T-helper 1 cell (primary cell): ENCODE measurements at regions not wholly inside any gene's neighbourhood (a gene's known extent, or its start where the extent isn't known, plus 50 kb on each side); places are given as distances from the start of the nearest gene placed in this dataset.
"Not testable (repeated sequence)": the region's sequence is repeated elsewhere in the genome, so short reads cannot be mapped to it uniquely, and the experiment has no call there.

Source experiments
- DNase-seq, 5 donors: peaks; one replicate each; pipeline ENCODE4 v3.0.0-alpha.2; 2012 to 2020

- DNase-seq, result no peak
Observed at GRCh38 chr5:111859031-111859430, 102.0 kb upstream of the NREP start.

GRCh38 chr5:111857623-111858022, 100.6 kb upstream of the NREP start:
- no peak for DNase-seq

DNA sequence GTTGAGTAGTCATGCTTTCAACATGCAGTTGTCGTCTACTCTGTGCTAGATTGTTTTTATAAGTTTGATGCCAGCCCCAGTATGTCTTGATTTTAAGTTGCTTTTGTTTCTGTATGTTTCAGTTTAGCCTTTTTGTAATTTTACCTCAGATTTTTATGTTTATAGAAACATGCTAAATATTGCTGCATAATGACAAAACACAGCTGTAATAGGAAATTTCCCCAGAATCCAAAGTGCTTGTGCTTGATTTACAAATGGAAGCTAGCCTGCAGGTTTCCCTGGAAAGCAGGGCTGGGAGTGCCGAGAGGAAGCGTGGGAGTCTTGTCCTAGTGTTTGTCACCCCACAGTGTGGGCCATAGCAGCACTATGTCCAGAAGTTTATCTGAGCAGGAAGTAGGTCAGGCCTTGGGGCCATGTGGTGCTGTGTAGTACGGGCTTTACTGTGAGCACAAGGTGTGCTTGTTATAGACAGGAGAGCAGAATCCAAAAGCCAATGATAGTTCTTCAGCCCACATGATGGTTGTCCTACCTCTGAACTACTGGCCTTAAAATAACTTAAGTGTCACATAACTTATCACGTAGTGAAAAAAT, 100.0 kb upstream of the NREP start:
- no peak for DNase-seq

DNA sequence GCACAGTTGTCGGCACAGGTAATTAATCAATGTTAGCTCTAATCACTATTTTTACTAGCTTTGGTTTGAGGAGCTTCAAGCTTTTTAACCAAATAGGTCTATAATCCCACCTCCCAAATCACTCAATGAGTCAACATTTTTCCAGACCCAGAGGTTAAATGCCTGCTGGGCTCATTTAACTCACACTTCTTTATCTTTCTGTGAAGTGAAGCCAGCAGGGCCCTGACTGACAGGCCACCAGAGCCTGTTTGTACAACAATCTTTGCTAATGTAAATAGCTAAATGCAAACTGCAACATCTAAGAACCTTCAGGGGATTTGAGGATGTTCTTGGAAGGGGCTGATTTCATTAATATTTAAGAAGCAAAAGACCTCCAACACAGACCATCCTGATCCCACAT, 98.4 kb upstream of the NREP start:
- no peak for DNase-seq

DNA sequence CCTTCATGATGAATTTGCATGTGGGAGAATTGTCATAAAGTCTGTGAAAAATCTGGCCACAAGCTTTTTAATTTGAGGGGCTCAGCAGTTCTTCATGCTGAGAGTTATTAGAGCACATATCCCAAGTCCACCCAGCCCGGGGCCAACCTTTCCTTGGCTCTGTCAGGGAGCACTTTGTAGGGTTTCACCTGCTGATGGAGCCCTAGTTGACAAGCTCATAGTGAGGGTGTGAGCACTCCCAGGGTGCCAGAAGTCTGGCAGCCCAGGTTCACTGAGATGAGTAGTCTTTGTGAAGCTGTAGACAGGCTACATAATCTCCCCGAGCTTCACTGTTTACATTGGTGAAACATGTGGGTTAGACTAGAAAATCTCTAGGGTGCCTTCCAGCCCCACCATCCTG, 97.2 kb upstream of the NREP start:
- DNase-seq, result no peak

- no peak for DNase-seq
Observed at GRCh38 chr5:111853748-111854147, 96.8 kb upstream of the NREP start.

GRCh38 chr5:111851631-111852548, 94.9 kb upstream of the NREP start:
- DNase-seq, result no peak

GRCh38 chr5:111848476-111848875, 91.5 kb upstream of the NREP start:
- no peak for DNase-seq

DNA sequence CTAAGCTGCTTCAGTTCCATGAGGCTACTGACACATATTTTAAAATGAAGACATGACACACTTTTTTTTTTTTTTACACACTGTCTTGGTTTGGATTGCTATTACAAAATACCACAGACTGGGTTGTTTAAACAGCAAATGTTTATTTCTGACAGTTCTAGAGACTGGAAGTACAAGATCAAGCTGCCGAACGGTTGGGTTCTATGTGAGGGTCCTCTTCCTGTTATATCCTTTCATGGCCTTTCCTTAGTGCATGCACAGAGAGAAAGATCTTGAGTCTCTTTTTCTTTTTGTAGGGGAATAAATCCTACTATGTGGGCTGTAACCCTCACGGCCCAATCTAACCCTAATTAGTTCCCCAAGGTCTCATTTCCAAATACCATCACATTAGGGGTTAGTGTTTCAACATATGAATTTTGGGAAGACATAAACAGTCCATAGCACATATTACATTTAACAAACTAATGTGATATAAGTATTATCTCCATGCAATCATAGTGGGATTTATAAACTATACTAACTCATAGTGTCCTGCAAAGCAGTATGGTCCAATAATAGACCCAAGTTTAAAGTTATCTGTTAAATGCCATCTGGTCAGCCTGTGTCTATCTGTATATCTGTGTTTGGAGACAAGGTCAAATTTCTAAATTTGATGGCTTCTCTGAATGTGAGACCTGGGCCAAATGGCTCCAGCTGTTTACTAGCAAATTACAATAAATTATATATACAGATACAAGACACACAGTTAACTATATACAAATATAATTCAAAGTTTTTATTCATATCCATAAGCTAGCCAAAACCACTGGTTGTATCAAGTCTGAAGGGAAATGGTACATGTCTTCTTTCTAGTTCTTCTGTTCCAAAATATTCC, 90.3 kb upstream of the NREP start:
- DNase-seq, result no peak

DNA sequence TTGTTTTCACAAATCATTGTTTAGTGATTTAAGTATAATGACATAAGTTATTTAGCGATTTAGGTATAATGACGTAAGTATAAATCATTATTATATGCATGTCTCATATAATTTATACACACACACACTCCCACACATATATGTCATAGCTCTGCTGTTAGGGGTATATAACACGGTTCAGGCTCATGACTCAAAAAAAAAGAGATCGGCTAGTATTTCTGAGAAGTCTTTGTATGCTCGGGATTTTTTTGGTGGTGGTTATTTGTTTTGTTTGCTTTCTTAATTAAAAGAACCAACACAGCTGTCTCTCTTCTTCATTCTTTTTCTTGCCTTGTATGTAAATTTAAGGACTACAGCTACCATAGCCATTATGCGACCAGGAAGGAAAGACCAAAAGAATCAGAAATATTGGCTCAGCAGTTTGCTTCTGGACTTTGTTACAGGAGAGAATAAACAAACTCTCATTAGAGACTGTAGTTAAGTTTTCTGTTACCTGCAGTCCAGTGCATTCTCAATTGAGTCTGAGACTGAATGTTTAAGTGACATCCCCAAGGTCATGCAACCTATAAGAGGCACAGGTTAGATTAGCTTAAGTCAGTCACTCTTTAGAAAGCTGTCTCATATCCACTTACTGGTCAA, 83.2 kb upstream of the NREP start:
- DNase-seq, result no peak

GRCh38 chr5:111839438-111839837, 82.4 kb upstream of the NREP start:
- no peak for DNase-seq

GRCh38 chr5:111836426-111836825, 79.4 kb upstream of the NREP start:
- no peak for DNase-seq

DNA sequence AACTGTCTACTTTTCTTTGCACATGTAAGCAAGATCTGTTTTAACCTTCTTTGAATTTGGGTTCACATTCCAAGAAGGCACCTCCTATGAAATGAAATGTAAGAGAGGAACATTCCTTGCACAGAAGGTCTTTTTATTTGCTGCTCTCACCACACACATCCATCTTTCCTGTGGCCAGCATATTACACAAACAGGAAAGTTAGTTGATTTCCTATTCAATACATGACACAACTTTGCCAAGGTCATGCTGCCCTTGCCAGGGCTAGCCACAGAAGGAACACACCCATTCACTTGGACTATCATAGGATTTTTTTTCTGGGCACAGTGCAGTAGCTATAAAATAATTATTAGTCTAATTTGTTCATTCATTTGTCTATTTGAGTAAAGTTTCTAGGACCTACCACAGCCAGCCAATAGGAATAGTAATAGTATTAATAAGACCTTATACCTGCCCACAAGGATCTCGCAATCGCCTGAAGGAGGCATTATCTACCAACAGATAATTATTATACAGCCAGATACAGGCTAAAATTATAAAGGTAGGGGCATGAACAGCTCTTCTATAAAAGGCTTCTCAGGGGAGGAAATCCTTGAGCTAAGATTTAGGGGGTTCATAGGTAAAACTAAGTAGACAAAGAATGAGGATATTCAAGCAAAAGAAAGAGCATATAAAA, 78.1 kb upstream of the NREP start:
- DNase-seq, result no peak

- DNase-seq, result no peak
Observed at GRCh38 chr5:111830333-111830732, 73.3 kb upstream of the NREP start.

GRCh38 chr5:111829701-111830100, 72.7 kb upstream of the NREP start:
- no peak for DNase-seq

- no peak for DNase-seq
Observed at GRCh38 chr5:111826064-111826463, 69.1 kb upstream of the NREP start.

GRCh38 chr5:111820072-111820471, 63.1 kb upstream of the NREP start:
- DNase-seq, result no peak

DNA sequence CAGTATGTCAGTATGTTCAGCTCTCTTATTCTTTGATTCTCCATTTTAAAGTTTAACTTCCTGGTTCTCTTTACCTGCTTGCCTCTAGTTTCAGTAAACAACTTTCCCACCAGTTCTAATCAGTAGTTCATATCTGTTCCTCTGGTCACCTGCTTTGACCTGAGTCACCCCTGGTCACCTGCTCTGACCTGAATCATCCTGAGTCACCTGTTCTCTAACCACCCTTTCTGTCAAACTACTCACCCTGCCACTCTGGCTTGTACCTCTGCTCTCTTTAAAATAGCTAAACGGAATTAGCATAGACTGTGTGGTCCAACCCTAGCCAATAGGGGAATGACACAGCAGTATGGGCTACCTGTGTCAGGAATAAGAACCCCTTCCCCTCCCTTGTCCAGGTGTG, 62.0 kb upstream of the NREP start:
- DNase-seq, result not testable (repeated sequence)

GRCh38 chr5:111813537-111813936, 56.5 kb upstream of the NREP start:
- DNase-seq, result no peak

GRCh38 chr5:111810112-111810511, 53.1 kb upstream of the NREP start:
- DNase-seq, result no peak
